GM12865 (cell line): ENCODE measurements at regions not wholly inside any gene's neighbourhood (a gene's known extent, or its start where the extent isn't known, plus 50 kb on each side); places are given as distances from the start of the nearest gene placed in this dataset.

Experiments
- DNase-seq: peaks from one replicate; pipeline ENCODE4 v3.0.0; 2010; ENCODE audit warnings: low read depth
- H3K4me3 ChIP-seq: 2 replicates; pipeline ENCODE4 v1.5.1; 2011; ENCODE audit warnings: mild to moderate bottlenecking, low read depth, low read length, control low read depth
- CTCF ChIP-seq: IDR thresholded peaks from 2 replicates; pipeline ENCODE4 v1.5.1; 2011; ENCODE audit warnings: low read length, control low read depth, low read depth, inconsistent platforms; ENCODE audit not compliant: insufficient read depth; ENCODE audit errors: missing control alignments

- no peak for TF ChIP-seq CTCF
- H3K4me3 ChIP-seq, result no peak overlapping the region
- DNase-seq, result no peak
Observed at GRCh38 chr6:54602591-54602990, 244.0 kb upstream of the FAM83B start.

- DNase-seq, result no peak
- TF ChIP-seq CTCF, result no peak
- H3K4me3 ChIP-seq, result no peak overlapping the region
Observed at GRCh38 chr6:54609981-54610380, 236.6 kb upstream of the FAM83B start.

- no peak overlapping the region for H3K4me3 ChIP-seq
- TF ChIP-seq CTCF, result no peak
- DNase-seq, result no peak
Observed at GRCh38 chr6:54613596-54613995, 233.0 kb upstream of the FAM83B start.

GRCh38 chr6:54614499-54615195, 231.9 kb upstream of the FAM83B start:
- TF ChIP-seq CTCF, result no peak
- no peak overlapping the region for H3K4me3 ChIP-seq
- DNase-seq, result no peak

GRCh38 chr6:54617730-54618129, 228.8 kb upstream of the FAM83B start:
- no peak for DNase-seq
- no peak for TF ChIP-seq CTCF
- no peak overlapping the region for H3K4me3 ChIP-seq

- H3K4me3 ChIP-seq, result no peak overlapping the region
- no peak for DNase-seq
- TF ChIP-seq CTCF, result no peak
Observed at GRCh38 chr6:54618572-54618971, 228.0 kb upstream of the FAM83B start.

GRCh38 chr6:54619102-54619501, 227.5 kb upstream of the FAM83B start:
- no peak overlapping the region for H3K4me3 ChIP-seq
- no peak for TF ChIP-seq CTCF
- DNase-seq, result no peak
